OCI-LY7 (cell line): ENCODE measurements at regions not wholly inside any gene's neighbourhood (a gene's known extent, or its start where the extent isn't known, plus 50 kb on each side); places are given as distances from the start of the nearest gene placed in this dataset.

Experiments
- EZH2phosphoT487 ChIP-seq: fragments of 200-600 bp; sonication (generic); IDR thresholded peaks from 2 replicates; pipeline ENCODE4 v1.6.1; 2018; ENCODE audit warnings: low read depth, borderline replicate concordance, mild to moderate bottlenecking, mixed run types, antibody characterized with exemption, low read length, moderate library complexity, mixed read lengths
- TF ChIP-seq, protein P1 (sequence below): fragments of 200-600 bp; sonication (generic); conservative IDR thresholded peaks from 2 replicates; pipeline ENCODE4 v1.5.1; 2014; ENCODE audit warnings: mild to moderate bottlenecking, antibody characterized with exemption, low read length, moderate library complexity, mixed read lengths

DNA sequence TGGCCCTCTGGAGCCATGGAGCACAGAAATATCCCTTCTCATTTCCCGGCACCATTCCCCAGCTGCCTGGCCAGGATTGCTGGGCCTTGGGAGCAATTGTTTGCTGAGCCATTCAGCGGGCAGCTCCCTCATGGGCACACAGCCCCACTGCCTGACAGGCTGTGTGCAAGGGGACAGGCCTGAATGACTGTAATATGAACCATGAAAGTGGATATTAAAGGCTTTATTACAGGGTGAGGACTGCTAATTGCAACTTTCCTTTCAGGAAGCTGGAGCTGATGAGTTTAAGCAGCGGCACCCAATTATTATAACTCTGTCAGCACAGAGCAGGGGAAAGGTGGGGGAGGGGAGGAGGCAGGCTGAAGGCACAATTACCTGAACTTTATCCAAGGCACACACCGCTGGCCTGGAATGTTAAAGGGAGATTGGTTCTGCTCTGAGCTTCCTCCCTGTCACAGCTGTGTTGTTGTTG lies 159.8 kb upstream of the SDK2 start:
- TF ChIP-seq, protein P1, sequence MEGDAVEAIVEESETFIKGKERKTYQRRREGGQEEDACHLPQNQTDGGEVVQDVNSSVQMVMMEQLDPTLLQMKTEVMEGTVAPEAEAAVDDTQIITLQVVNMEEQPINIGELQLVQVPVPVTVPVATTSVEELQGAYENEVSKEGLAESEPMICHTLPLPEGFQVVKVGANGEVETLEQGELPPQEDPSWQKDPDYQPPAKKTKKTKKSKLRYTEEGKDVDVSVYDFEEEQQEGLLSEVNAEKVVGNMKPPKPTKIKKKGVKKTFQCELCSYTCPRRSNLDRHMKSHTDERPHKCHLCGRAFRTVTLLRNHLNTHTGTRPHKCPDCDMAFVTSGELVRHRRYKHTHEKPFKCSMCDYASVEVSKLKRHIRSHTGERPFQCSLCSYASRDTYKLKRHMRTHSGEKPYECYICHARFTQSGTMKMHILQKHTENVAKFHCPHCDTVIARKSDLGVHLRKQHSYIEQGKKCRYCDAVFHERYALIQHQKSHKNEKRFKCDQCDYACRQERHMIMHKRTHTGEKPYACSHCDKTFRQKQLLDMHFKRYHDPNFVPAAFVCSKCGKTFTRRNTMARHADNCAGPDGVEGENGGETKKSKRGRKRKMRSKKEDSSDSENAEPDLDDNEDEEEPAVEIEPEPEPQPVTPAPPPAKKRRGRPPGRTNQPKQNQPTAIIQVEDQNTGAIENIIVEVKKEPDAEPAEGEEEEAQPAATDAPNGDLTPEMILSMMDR: no peak
- TF ChIP-seq EZH2phosphoT487: no peak
